ENCODE measurements at regions not wholly inside any gene's neighbourhood (a gene's known extent, or its start where the extent isn't known, plus 50 kb on each side); places are given as distances from the start of the nearest gene placed in this dataset.

DNA sequence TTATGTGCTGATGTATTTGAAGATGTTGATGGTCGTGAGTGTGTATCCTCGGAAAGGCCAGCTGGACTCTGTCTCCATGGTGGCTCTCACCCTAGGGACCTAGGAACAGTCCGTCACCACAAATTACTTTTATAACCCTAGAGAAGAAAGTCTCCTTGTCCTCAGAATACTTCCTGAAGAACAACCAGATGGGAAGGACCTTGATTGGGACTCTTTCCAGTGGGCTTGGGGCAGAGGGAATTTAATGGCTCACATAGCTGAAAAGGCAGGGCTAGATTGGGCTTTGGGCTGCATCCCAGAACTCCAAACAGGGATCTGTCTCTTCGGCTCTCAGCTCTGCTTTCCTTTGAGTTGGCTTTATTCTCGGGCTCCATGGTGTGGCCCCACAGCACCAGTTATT is 90.8 kb downstream of the TBX19 start:
- no peaks in the 10 kb centered on the region for H3K9me3 ChIP-seq (ENCODE audit: insufficient read depth in 2 of 2, low read depth in 1 of 2, low read length in 1 of 2)
- H4K8ac ChIP-seq (ENCODE audit: extremely low read depth, insufficient read depth, low read length): no peak overlapping the region
- H3K23me2 ChIP-seq (ENCODE audit: low read depth, low read length): no peaks in the 10 kb centered on the region
- H2AFZ ChIP-seq (ENCODE audit: low read length): no peak overlapping the region
- no peak overlapping the region for H3K56ac ChIP-seq (replicated peaks; ENCODE audit: insufficient read length, low read depth, low read length)
- H3K4me3 ChIP-seq (ENCODE audit: extremely low read depth in 1 of 4, insufficient read depth in 2 of 4, low read depth in 3 of 4, low read length in 4 of 4): no peak overlapping the region
- WGBS, 2 experiments (ENCODE audit: extremely low coverage in 1 of 2, insufficient coverage in 1 of 2, insufficient read length in 1 of 2, insufficient replicate concordance in 2 of 2, low coverage in 1 of 2, low lambda C conversion rate in 2 of 2, missing lambda C conversion rate in 1 of 2): 94% methylated on average over 5 of the region's 5 CpGs; no CpG with 5 or more reads in 1 of the 2 experiments
- H3K4me2 ChIP-seq (ENCODE audit: insufficient read depth in 1 of 2, low read depth in 2 of 2, low read length in 2 of 2): no peak overlapping the region
- CTCF ChIA-PET (ENCODE audit: partially characterized antibody): interaction anchor here (1.4 to 3.9 kb wide), 2 partner anchors 14 to 30 kb away, joined by 4 to 15 read pairs; no protein-coding TSS in a partner anchor
- no peak overlapping the region for H3K4ac ChIP-seq (replicated peaks; ENCODE audit: insufficient read length, low read depth, low read length)
- H3K23ac ChIP-seq (ENCODE audit: insufficient read length): no peak overlapping the region
- TF ChIP-seq SP4 (IDR thresholded peaks at IDR 0.05; ENCODE audit: low read length) (no peak), EGR1 (IDR thresholded peaks at IDR 0.05; ENCODE audit: borderline replicate concordance, low read depth, low read length) (no peak), EP300 (IDR thresholded peaks at IDR 0.05; ENCODE audit: borderline replicate concordance in 1 of 2, low read depth in 2 of 2, low read length in 2 of 2) (no peak), CREB1 (IDR thresholded peaks at IDR 0.05) (no peak), TAF1 (IDR thresholded peaks at IDR 0.05; ENCODE audit: low read depth, low read length) (no peak), HDAC2 (IDR thresholded peaks at IDR 0.05; ENCODE audit: borderline replicate concordance in 1 of 2, low read depth in 2 of 2, low read length in 2 of 2) (no peak), SP1 (IDR thresholded peaks at IDR 0.05; ENCODE audit: low read depth, low read length) (no peak), EZH2 (IDR thresholded peaks at IDR 0.05; ENCODE audit: low read depth, low read length, severe bottlenecking) (no peak), SIRT6 (IDR thresholded peaks at IDR 0.05; ENCODE audit: low read length) (no peak), RAD21 (IDR thresholded peaks at IDR 0.05 in 1 of 2, conservative IDR thresholded peaks at IDR 0.05 in 1 of 2; ENCODE audit: low read depth in 2 of 2, low read length in 2 of 2) (no peak), RFX5 (IDR thresholded peaks at IDR 0.05; ENCODE audit: borderline replicate concordance, low read depth, low read length) (no peak), JUND (IDR thresholded peaks at IDR 0.05; ENCODE audit: low read length) (no peak)
- TF ChIP-seq, protein P1, sequence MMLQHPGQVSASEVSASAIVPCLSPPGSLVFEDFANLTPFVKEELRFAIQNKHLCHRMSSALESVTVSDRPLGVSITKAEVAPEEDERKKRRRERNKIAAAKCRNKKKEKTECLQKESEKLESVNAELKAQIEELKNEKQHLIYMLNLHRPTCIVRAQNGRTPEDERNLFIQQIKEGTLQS (IDR thresholded peaks at IDR 0.05; ENCODE audit: insufficient read depth, low read depth, low read length): no peak
- no peaks in the 10 kb centered on the region for H3K36me3 ChIP-seq (ENCODE audit: control insufficient read depth in 2 of 4, insufficient read depth in 4 of 4, low read length in 3 of 4)
- no peak overlapping the region for H2BK5ac ChIP-seq (ENCODE audit: low read depth, low read length)
- FAIRE-seq (no peak), DNase-seq (ENCODE audit: low read depth in 1 of 2, low spot score in 2 of 2) (no peak)
- POLR2A ChIA-PET (ENCODE audit: partially characterized antibody): no interaction called here
- no peak overlapping the region for H3K9ac ChIP-seq (replicated peaks in 1 of 4; ENCODE audit: extremely low read depth in 1 of 4, low read depth in 3 of 4, low read length in 3 of 4)
- H4K5ac ChIP-seq (ENCODE audit: insufficient read length, low read depth, low read length): no peak overlapping the region
- no peak overlapping the region for H2AK5ac ChIP-seq (ENCODE audit: low read depth, low read length)
- H2BK120ac ChIP-seq (replicated peaks; ENCODE audit: low read depth, low read length): no peak overlapping the region
- 0 out of 2 replicates have a peak, but pooled peaks cover 3% of the 10 kb centered on the region for H3K79me1 ChIP-seq (ENCODE audit: low read depth, low read length)
- H3K14ac ChIP-seq (ENCODE audit: insufficient read length): no peak overlapping the region
- no peak overlapping the region for H2BK15ac ChIP-seq (ENCODE audit: low read length)
- H4K91ac ChIP-seq (replicated peaks; ENCODE audit: insufficient read length, low read length): no peak overlapping the region
- no peak overlapping the region for H2BK12ac ChIP-seq (ENCODE audit: low read depth, low read length)
- no peak overlapping the region for H3K18ac ChIP-seq (ENCODE audit: extremely low read depth, low read length)
- H4K20me1 ChIP-seq (replicated peaks in 1 of 2; ENCODE audit: control insufficient read depth in 1 of 2, insufficient read depth in 2 of 2, low read length in 2 of 2): no peaks in the 10 kb centered on the region
- H3K27me3 ChIP-seq (replicated peaks in 1 of 4; ENCODE audit: control insufficient read depth in 3 of 4, extremely low read depth in 1 of 4, insufficient read depth in 3 of 4, low read length in 3 of 4): no peaks in the 10 kb centered on the region
- H2BK20ac ChIP-seq (ENCODE audit: low read length): no peak overlapping the region
- H3K79me2 ChIP-seq (ENCODE audit: control insufficient read depth in 1 of 2, insufficient read depth in 2 of 2, low read length in 2 of 2): no peaks in the 10 kb centered on the region
- H3K4me1 ChIP-seq (replicated peaks in 1 of 4; ENCODE audit: control insufficient read depth in 3 of 4, insufficient read depth in 4 of 4, low read length in 3 of 4): no peaks in the 10 kb centered on the region
- no peak overlapping the region for H3K27ac ChIP-seq (ENCODE audit: low read depth, low read length)

Measured in H1 (cell line).